Cardiac muscle cell (in vitro differentiated cells and primary cell): ENCODE measurements at regions not wholly inside any gene's neighbourhood (a gene's known extent, or its start where the extent isn't known, plus 50 kb on each side); places are given as distances from the start of the nearest gene placed in this dataset.

Source experiments
- DNase-seq, 2 donors: peaks; one replicate each; pipeline versions ENCODE4 v3.0.0 to v3.0.0-alpha.2; 2010 to 2017; ENCODE audit warnings: low read depth in 1 of 2, low spot score in 1 of 2
- H3K27ac ChIP-seq: fragments of 200-600 bp; sonication (generic); 2 replicates; pipeline ENCODE4 v1.5.1; 2016
- H3K27me3 ChIP-seq: fragments of 200-600 bp; sonication (generic); 2 replicates; pipeline ENCODE4 v1.6.0; 2016; ENCODE audit warnings: control low read depth
- H3K36me3 ChIP-seq: fragments of 200-600 bp; sonication (generic); 2 replicates; pipeline ENCODE4 v1.5.1; 2016; ENCODE audit warnings: control low read depth
- H3K4me1 ChIP-seq: fragments of 200-600 bp; sonication (generic); 2 replicates; pipeline ENCODE4 v1.8.1; 2017; ENCODE audit warnings: low read depth, mild to moderate bottlenecking, mixed run types
- H3K4me3 ChIP-seq: fragments of 200-600 bp; sonication (generic); 2 replicates; pipeline ENCODE4 v1.5.1; 2016; ENCODE audit warnings: mild to moderate bottlenecking
- H3K9me3 ChIP-seq: fragments of 200-600 bp; sonication (generic); 2 replicates; pipeline ENCODE4 v1.5.1; 2017; ENCODE audit warnings: low read depth, mild to moderate bottlenecking, control low read depth
- CTCF ChIP-seq: IDR thresholded peaks from 2 replicates; pipeline ENCODE4 v1.5.1; 2012; ENCODE audit warnings: low read depth, mild to moderate bottlenecking, low read length

- no peak overlapping the region for H3K27ac ChIP-seq
- H3K27me3 ChIP-seq: peaks cover 18% of the 10 kb centered on the region
- H3K4me3 ChIP-seq: no peak overlapping the region
- H3K4me1 ChIP-seq: no peaks in the 10 kb centered on the region
- H3K9me3 ChIP-seq: no peaks in the 10 kb centered on the region
- DNase-seq: no peak
- H3K36me3 ChIP-seq: no peaks in the 10 kb centered on the region
- TF ChIP-seq CTCF: no peak
These were observed 135.8 kb upstream of the TMEM161B start for GRCh38 chr5:88404405-88404804.

- no peak overlapping the region for H3K27ac ChIP-seq
- TF ChIP-seq CTCF: no peak
- H3K4me3 ChIP-seq: no peak overlapping the region
- peaks cover 12% of the 10 kb centered on the region for H3K4me1 ChIP-seq
- no peak for DNase-seq
- H3K27me3 ChIP-seq: peaks cover 44% of the 10 kb centered on the region
- H3K36me3 ChIP-seq: no peaks in the 10 kb centered on the region
- H3K9me3 ChIP-seq: no peaks in the 10 kb centered on the region
These were observed 133.0 kb upstream of the TMEM161B start for GRCh38 chr5:88401686-88402085.

GRCh38 chr5:88401228-88401627 lies 132.6 kb upstream of the TMEM161B start:
- peaks cover 48% of the 10 kb centered on the region for H3K27me3 ChIP-seq
- H3K4me3 ChIP-seq: no peak overlapping the region
- no peak for DNase-seq
- H3K27ac ChIP-seq: no peak overlapping the region
- H3K9me3 ChIP-seq: no peaks in the 10 kb centered on the region
- H3K36me3 ChIP-seq: no peaks in the 10 kb centered on the region
- peaks cover 12% of the 10 kb centered on the region for H3K4me1 ChIP-seq
- TF ChIP-seq CTCF: no peak

GRCh38 chr5:88399561-88399960 lies 130.9 kb upstream of the TMEM161B start:
- peaks cover 62% of the 10 kb centered on the region for H3K27me3 ChIP-seq
- no peak for TF ChIP-seq CTCF
- no peak for DNase-seq
- H3K9me3 ChIP-seq: no peaks in the 10 kb centered on the region
- H3K36me3 ChIP-seq: no peaks in the 10 kb centered on the region
- H3K4me3 ChIP-seq: no peak overlapping the region
- no peak overlapping the region for H3K27ac ChIP-seq
- peaks cover 12% of the 10 kb centered on the region for H3K4me1 ChIP-seq

- no peak for DNase-seq
- Histone ChIP-seq H3K27ac (no peak overlapping the region), H3K4me1 (peaks cover 12% of the 10 kb centered on the region), H3K9me3 (no peaks in the 10 kb centered on the region), H3K36me3 (no peaks in the 10 kb centered on the region), H3K27me3 (peaks cover 72% of the 10 kb centered on the region), H3K4me3 (no peak overlapping the region)
- TF ChIP-seq CTCF: no peak
These were observed 129.7 kb upstream of the TMEM161B start for GRCh38 chr5:88398316-88398715.

GRCh38 chr5:88396751-88397281 lies 128.2 kb upstream of the TMEM161B start:
- Histone ChIP-seq H3K4me1 (peaks cover 15% of the 10 kb centered on the region), H3K27ac (no peak overlapping the region), H3K36me3 (no peaks in the 10 kb centered on the region), H3K27me3 (peaks cover 80% of the 10 kb centered on the region), H3K9me3 (no peaks in the 10 kb centered on the region), H3K4me3 (no peak overlapping the region)
- no peak for TF ChIP-seq CTCF
- no peak for DNase-seq
